ENCODE measurements at regions not wholly inside any gene's neighbourhood (a gene's known extent, or its start where the extent isn't known, plus 50 kb on each side); places are given as distances from the start of the nearest gene placed in this dataset.

DNA sequence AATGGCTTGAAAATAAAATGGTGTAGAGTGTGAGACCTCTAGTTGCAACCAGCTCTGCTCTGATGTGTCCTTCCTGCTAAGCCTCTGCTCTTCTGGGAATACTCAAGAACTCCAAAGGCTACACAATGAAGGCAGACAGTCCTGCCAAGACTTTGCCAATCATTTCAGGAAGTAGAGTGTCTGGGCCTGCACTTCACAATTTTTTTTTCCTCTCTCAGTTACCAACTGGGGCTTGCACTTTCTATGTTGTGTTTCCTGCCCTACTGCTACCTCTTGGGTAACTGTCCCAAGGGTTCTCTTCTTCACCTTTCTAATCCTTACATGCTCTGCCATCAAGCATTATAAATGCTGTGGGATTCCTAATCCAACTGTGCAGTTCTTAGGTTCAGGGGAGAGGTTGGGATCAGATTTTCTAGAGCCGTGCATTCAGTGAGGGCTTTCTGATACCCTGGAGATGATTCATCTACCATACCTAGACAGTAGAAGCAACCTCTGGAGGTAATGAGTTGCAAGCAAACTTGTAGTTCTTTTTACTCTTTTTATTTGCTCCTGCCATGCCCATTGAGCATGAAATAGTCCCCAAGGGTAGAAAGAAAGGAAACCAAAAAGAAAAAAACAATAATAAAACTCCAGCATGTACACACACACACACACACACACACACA lies 365.9 kb downstream of the MLLT3 start:
- intact Hi-C loops (cut with DNase I), result no loop called here
- no peak overlapping the region for H3K4me3 ChIP-seq
- H3K27ac ChIP-seq, result no peak overlapping the region
- no peaks in the 10 kb centered on the region for H3K4me1 ChIP-seq (replicated peaks)
- no peaks in the 10 kb centered on the region for H3K27me3 ChIP-seq (replicated peaks; ENCODE audit: insufficient read depth)
- no peak for DNase-seq (ENCODE audit: low spot score)
- no peaks in the 10 kb centered on the region for H3K9me3 ChIP-seq
- TF ChIP-seq CTCF (IDR thresholded peaks at IDR 0.05), result no peak
- TF ChIP-seq POLR2A (IDR thresholded peaks at IDR 0.05), result no peak
- TF ChIP-seq POLR2AphosphoS5 (IDR thresholded peaks at IDR 0.05), result no peak
- H3K36me3 ChIP-seq, result no peaks in the 10 kb centered on the region
- 91% methylated on average over 1 of the region's 1 CpG for WGBS

DNA sequence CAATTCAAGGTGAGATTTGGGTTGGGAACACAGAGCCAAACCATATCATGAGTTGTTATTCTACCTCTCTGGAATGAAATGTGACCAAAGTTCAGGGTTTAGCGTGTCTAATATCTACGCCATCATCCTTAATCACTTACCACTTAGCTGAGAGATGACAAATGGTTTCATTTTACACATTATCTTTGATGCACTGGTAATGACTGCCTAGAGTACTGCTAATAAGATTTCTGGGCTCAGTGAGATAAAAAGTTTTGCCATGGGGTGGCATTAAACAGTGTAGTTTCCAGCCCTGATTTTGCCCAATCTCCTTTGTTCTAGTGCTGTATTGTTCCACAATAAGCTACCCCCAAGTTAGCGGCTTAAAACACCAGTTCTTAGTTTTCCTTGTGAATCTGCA lies 367.2 kb downstream of the MLLT3 start:
- Histone ChIP-seq H3K36me3 (no peaks in the 10 kb centered on the region), H3K27me3 (replicated peaks; ENCODE audit: insufficient read depth) (no peaks in the 10 kb centered on the region), H3K27ac (no peak overlapping the region), H3K4me3 (no peak overlapping the region), H3K9me3 (no peaks in the 10 kb centered on the region), H3K4me1 (replicated peaks) (no peaks in the 10 kb centered on the region)
- TF ChIP-seq CTCF (IDR thresholded peaks at IDR 0.05) (no peak), POLR2AphosphoS5 (IDR thresholded peaks at IDR 0.05) (no peak), POLR2A (IDR thresholded peaks at IDR 0.05) (no peak)
- intact Hi-C loops (cut with DNase I), result no loop called here
- 96% methylated on average over 3 of the region's 3 CpGs for WGBS
- DNase-seq (ENCODE audit: low spot score), result no peak

DNA sequence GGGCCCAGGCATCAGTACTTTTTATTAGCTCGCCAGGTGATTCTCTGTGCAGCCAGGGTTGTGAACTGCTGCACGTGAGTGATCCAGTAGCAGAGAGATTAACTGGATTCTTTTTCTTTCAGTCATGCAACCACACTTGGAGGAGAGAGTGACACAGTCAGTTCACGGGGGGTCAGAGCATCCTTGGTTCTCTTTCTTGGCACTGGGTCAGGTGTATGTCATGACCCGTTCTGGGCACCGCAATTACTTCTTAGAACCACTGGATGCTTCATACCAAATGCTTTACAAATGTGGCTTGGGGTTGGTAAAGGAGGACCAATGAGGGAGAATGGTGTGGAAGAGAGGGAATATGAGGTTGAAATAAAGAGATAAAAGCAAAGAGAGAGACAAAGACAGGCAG lies 368.7 kb downstream of the MLLT3 start:
- no peak for DNase-seq (ENCODE audit: low spot score)
- no peak for TF ChIP-seq POLR2A (IDR thresholded peaks at IDR 0.05)
- TF ChIP-seq POLR2AphosphoS5 (IDR thresholded peaks at IDR 0.05), result no peak
- no peak for TF ChIP-seq CTCF (IDR thresholded peaks at IDR 0.05)
- intact Hi-C loops (cut with DNase I), result no loop called here
- Histone ChIP-seq H3K9me3 (no peaks in the 10 kb centered on the region), H3K4me3 (no peak overlapping the region), H3K27ac (no peak overlapping the region), H3K27me3 (replicated peaks; ENCODE audit: insufficient read depth) (no peaks in the 10 kb centered on the region), H3K36me3 (no peaks in the 10 kb centered on the region), H3K4me1 (replicated peaks) (no peaks in the 10 kb centered on the region)
- 89% methylated on average over 5 of the region's 5 CpGs for WGBS

- 100% methylated on average over 1 of the region's 1 CpG for WGBS
- intact Hi-C loops (cut with DNase I), result no loop called here
- TF ChIP-seq POLR2AphosphoS5 (IDR thresholded peaks at IDR 0.05) (no peak), POLR2A (IDR thresholded peaks at IDR 0.05) (no peak), CTCF (IDR thresholded peaks at IDR 0.05) (no peak)
Observed at GRCh38 chr9:20252778-20253177, 369.5 kb downstream of the MLLT3 start.

GRCh38 chr9:20250791-20251190 lies 371.5 kb downstream of the MLLT3 start:
- Histone ChIP-seq H3K9me3 (no peaks in the 10 kb centered on the region), H3K4me1 (replicated peaks) (no peaks in the 10 kb centered on the region), H3K4me3 (no peak overlapping the region), H3K27ac (no peak overlapping the region), H3K36me3 (no peaks in the 10 kb centered on the region), H3K27me3 (replicated peaks; ENCODE audit: insufficient read depth) (no peaks in the 10 kb centered on the region)
- no peak for DNase-seq (ENCODE audit: low spot score)
- no peak for TF ChIP-seq CTCF (IDR thresholded peaks at IDR 0.05)
- no peak for TF ChIP-seq POLR2AphosphoS5 (IDR thresholded peaks at IDR 0.05)
- TF ChIP-seq POLR2A (IDR thresholded peaks at IDR 0.05), result no peak
- 79% methylated on average over 6 of the region's 6 CpGs for WGBS
- intact Hi-C loops (cut with DNase I), result no loop called here

More at GRCh38 chr9:20252778-20253177, 369.5 kb downstream of the MLLT3 start:
- no peaks in the 10 kb centered on the region for H3K27me3 ChIP-seq (replicated peaks; ENCODE audit: insufficient read depth)
- no peaks in the 10 kb centered on the region for H3K9me3 ChIP-seq
- H3K4me1 ChIP-seq (replicated peaks), result no peaks in the 10 kb centered on the region
- no peak for DNase-seq (ENCODE audit: low spot score)
- H3K36me3 ChIP-seq, result no peaks in the 10 kb centered on the region
- H3K27ac ChIP-seq, result no peak overlapping the region
- H3K4me3 ChIP-seq, result no peak overlapping the region

All from prostate gland (tissue), 2 donors.